MM.1S (cell line): ENCODE measurements at regions not wholly inside any gene's neighbourhood (a gene's known extent, or its start where the extent isn't known, plus 50 kb on each side); places are given as distances from the start of the nearest gene placed in this dataset.

Experiments
- DNase-seq: peaks from one replicate; pipeline ENCODE4 v3.0.0-alpha.2; 2015
- H2AFZ ChIP-seq: fragments of 300-600 bp; sonication (generic); 2 replicates; pipeline ENCODE4 v1.6.0; 2016; ENCODE audit warnings: antibody characterized with exemption, low read length
- H3F3A ChIP-seq: fragments of 300-600 bp; sonication (generic); 2 replicates; pipeline ENCODE4 v1.6.1; 2016; ENCODE audit warnings: mild to moderate bottlenecking, antibody characterized with exemption, low read length, moderate library complexity, mixed read lengths; ENCODE audit not compliant: insufficient read depth
- H3K27ac ChIP-seq: fragments of 300-600 bp; sonication (generic); 2 replicates; pipeline ENCODE4 v1.5.1; 2016; ENCODE audit warnings: mild to moderate bottlenecking, low read length
- H3K27me3 ChIP-seq: fragments of 300-600 bp; sonication (generic); replicated peaks from 2 replicates; pipeline ENCODE4 v1.6.0; 2016; ENCODE audit warnings: low read length; ENCODE audit not compliant: insufficient read depth
- H3K36me3 ChIP-seq: fragments of 300-600 bp; sonication (generic); replicated peaks from 2 replicates; pipeline ENCODE4 v1.6.1; 2016; ENCODE audit warnings: mild to moderate bottlenecking, low read length, mixed read lengths; ENCODE audit not compliant: insufficient read depth
- H3K4me1 ChIP-seq: fragments of 300-600 bp; sonication (generic); 2 replicates; pipeline ENCODE4 v1.6.1; 2016; ENCODE audit warnings: low read length, mixed read lengths
- H3K4me2 ChIP-seq: fragments of 300-600 bp; sonication (generic); 2 replicates; pipeline ENCODE4 v1.6.0; 2016; ENCODE audit warnings: low read depth, low read length
- H3K4me3 ChIP-seq: fragments of 300-600 bp; sonication (generic); 2 replicates; pipeline ENCODE4 v1.5.1; 2016; ENCODE audit warnings: low read length, mixed read lengths
- H3K79me2 ChIP-seq: fragments of 300-600 bp; sonication (generic); 2 replicates; pipeline ENCODE4 v1.6.1; 2016; ENCODE audit warnings: mixed run types, low read length, mixed read lengths
- H3K9ac ChIP-seq: fragments of 300-600 bp; sonication (generic); 2 replicates; pipeline ENCODE4 v1.6.1; 2016; ENCODE audit warnings: low read length, mixed read lengths
- H3K9me2 ChIP-seq: fragments of 300-600 bp; sonication (generic); replicated peaks from 2 replicates; pipeline ENCODE4 v1.6.1; 2016; ENCODE audit warnings: mild to moderate bottlenecking, low read length, mixed read lengths; ENCODE audit not compliant: insufficient read depth
- H3K9me3 ChIP-seq: fragments of 300-600 bp; sonication (generic); replicated peaks from 2 replicates; pipeline ENCODE4 v1.6.1; 2016; ENCODE audit warnings: mild to moderate bottlenecking, low read length, mixed read lengths; ENCODE audit not compliant: insufficient read depth
- H4K20me1 ChIP-seq: fragments of 300-600 bp; sonication (generic); 2 replicates; pipeline ENCODE4 v1.6.1; 2016; ENCODE audit warnings: mild to moderate bottlenecking, low read length, moderate library complexity, mixed read lengths; ENCODE audit not compliant: insufficient read depth
- CTCF ChIP-seq: fragments of 300-600 bp; sonication (generic); IDR thresholded peaks from 2 replicates; pipeline ENCODE4 v1.5.1; 2016; ENCODE audit warnings: antibody characterized with exemption, low read length, mixed read lengths
- EZH2 ChIP-seq: fragments of 300-600 bp; sonication (generic); optimal IDR thresholded peaks from 2 replicates; pipeline ENCODE3; 2017; ENCODE audit warnings: low read depth, mild to moderate bottlenecking, antibody characterized with exemption, low read length, mixed read lengths
- EZH2phosphoT487 ChIP-seq: fragments of 300-600 bp; sonication (generic); IDR thresholded peaks from 2 replicates; pipeline ENCODE4 v1.6.1; 2018; ENCODE audit warnings: antibody characterized with exemption, low read length

GRCh38 chr4:1503583-1504471 lies 97.6 kb upstream of the NKX1-1 start:
- Histone ChIP-seq H3K9me3 (no peaks in the 10 kb centered on the region), H3K27me3 (no peaks in the 10 kb centered on the region; the same call in 1 of the 2 replicates), H4K20me1 (no peaks in the 10 kb centered on the region), H3F3A (no peaks in the 10 kb centered on the region), H3K4me1 (no peaks in the 10 kb centered on the region), H2AFZ (no peak overlapping the region), H3K4me3 (no peak overlapping the region), H3K4me2 (no peak overlapping the region), H3K9me2 (no peaks in the 10 kb centered on the region), H3K9ac (no peak overlapping the region), H3K79me2 (no peaks in the 10 kb centered on the region), H3K27ac (no peak overlapping the region), H3K36me3 (no peaks in the 10 kb centered on the region)
- TF ChIP-seq CTCF: no peak
- no peak for TF ChIP-seq EZH2phosphoT487
- TF ChIP-seq EZH2: no peak
- DNase-seq: no peak

GRCh38 chr4:1502976-1503375 lies 96.7 kb upstream of the NKX1-1 start:
- Histone ChIP-seq H3K4me2 (no peak overlapping the region), H3F3A (no peaks in the 10 kb centered on the region), H2AFZ (no peak overlapping the region), H4K20me1 (no peaks in the 10 kb centered on the region), H3K9me3 (no peaks in the 10 kb centered on the region), H3K9me2 (no peaks in the 10 kb centered on the region), H3K36me3 (no peaks in the 10 kb centered on the region), H3K79me2 (no peaks in the 10 kb centered on the region), H3K9ac (no peak overlapping the region), H3K4me3 (no peak overlapping the region), H3K27ac (no peak overlapping the region), H3K4me1 (no peaks in the 10 kb centered on the region), H3K27me3 (no peaks in the 10 kb centered on the region; the same call in 1 of the 2 replicates)
- no peak for DNase-seq
- TF ChIP-seq EZH2 (no peak), EZH2phosphoT487 (no peak), CTCF (no peak)

- DNase-seq: no peak
- H3K4me2 ChIP-seq: no peak overlapping the region
- no peak overlapping the region for H2AFZ ChIP-seq
- no peaks in the 10 kb centered on the region for H3F3A ChIP-seq
- no peaks in the 10 kb centered on the region for H3K9me2 ChIP-seq
- no peak overlapping the region for H3K4me3 ChIP-seq
- H3K27me3 ChIP-seq: no peaks in the 10 kb centered on the region; the same call in 1 of the 2 replicates
- no peak overlapping the region for H3K27ac ChIP-seq
- no peaks in the 10 kb centered on the region for H3K36me3 ChIP-seq
- no peaks in the 10 kb centered on the region for H4K20me1 ChIP-seq
- no peak for TF ChIP-seq EZH2phosphoT487
- TF ChIP-seq EZH2: no peak
- TF ChIP-seq CTCF: no peak
- H3K4me1 ChIP-seq: no peaks in the 10 kb centered on the region
- no peaks in the 10 kb centered on the region for H3K79me2 ChIP-seq
- H3K9ac ChIP-seq: no peak overlapping the region
- no peaks in the 10 kb centered on the region for H3K9me3 ChIP-seq
These were observed 96.3 kb upstream of the NKX1-1 start for GRCh38 chr4:1502501-1502886.
